SH-SY5Y (cell line): ENCODE measurements at regions not wholly inside any gene's neighbourhood (a gene's known extent, or its start where the extent isn't known, plus 50 kb on each side); places are given as distances from the start of the nearest gene placed in this dataset.

ENCODE experiments used
- GATA2 ChIP-seq: IDR thresholded peaks from 2 replicates; pipeline ENCODE4 v1.6.1; 2011; ENCODE audit warnings: mild to moderate bottlenecking, low read depth, low read length
- GATA3 ChIP-seq: IDR thresholded peaks from 2 replicates; pipeline ENCODE4 v1.6.1; 2011; ENCODE audit warnings: low read depth, mild to moderate bottlenecking, low read length, moderate library complexity

DNA sequence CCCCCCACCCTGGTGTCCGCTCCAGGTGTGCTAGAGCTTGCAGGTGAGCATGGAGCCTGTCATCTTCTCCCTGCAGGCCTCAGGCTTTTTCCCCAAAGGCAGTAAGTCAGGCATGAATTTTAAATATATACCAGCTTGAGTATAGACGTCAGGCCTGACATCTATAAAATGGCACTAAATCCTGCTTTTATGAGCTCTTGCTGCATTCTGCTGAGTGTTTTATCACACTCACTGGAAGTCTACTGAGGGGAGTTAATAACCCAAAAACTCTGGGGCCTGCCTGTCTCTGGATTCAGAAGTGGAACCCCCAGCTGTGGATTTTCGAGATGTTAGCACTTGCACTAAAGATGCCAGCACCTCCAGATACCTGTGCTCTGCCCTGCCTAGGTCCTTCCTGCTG is 133.4 kb upstream of the TOP1 start:
- TF ChIP-seq GATA2: no peak
- no peak for TF ChIP-seq GATA3

DNA sequence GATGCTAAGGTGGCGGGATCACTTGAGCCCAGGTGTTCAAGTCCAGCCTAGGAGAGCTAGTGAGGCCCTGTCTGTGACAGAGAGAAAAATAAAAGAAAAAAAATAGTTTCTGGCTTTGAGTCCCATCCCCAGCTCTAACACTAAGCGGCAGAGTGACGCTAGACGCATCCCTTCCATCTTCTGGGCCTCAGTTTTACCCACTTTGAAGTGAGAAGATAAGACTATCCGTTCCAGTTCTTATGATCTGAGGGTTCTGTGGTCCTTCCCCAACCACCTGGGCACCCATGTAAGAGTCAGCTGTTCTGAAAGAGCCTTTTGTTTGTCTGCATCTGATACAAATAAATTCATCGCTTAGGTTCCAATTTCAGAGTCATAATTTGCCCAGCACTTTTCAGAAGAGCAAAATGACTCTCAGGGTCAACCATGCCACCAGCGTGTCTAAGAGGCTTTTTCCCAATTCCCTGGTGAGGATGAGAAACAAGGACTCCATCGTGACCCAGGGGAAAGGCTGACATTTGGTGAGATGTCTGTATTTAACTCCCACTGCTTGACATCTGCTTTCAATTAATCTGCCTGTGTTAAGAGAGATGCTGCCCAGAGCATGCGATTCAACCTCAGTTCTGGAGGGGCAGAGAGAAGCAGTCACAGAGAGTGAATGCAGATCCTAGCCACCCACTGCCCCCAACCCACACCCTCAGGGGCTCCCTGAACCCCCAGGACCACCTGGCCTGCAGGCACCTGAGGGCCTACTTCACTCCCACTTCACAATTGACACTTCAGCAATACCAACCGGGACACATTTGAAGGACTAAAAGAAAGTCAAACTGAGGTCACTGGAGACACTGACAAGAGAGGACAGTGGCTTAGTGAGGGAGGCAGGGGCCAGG is 131.6 kb upstream of the TOP1 start:
- TF ChIP-seq GATA3 (no peak), GATA2 (no peak)

DNA sequence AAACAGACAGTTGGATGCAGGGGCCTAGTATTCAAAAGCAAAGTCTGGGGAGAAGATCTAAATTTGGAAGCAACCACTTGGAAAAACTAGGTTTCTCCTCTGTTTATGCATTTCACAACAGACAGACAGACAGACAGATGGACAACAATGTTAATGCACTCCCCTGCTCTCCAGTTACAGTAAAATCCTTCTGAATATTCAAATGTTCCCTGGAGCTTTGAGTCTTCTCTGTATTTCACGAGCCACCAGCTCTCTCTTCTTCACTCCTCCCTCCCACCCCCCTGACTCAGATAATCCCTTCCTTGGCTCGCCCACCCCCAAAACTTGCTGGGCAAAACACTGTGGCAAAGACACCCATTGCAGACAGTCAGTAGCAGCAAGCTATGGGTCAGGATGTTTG is 129.3 kb upstream of the TOP1 start:
- no peak for TF ChIP-seq GATA3
- TF ChIP-seq GATA2: no peak

DNA sequence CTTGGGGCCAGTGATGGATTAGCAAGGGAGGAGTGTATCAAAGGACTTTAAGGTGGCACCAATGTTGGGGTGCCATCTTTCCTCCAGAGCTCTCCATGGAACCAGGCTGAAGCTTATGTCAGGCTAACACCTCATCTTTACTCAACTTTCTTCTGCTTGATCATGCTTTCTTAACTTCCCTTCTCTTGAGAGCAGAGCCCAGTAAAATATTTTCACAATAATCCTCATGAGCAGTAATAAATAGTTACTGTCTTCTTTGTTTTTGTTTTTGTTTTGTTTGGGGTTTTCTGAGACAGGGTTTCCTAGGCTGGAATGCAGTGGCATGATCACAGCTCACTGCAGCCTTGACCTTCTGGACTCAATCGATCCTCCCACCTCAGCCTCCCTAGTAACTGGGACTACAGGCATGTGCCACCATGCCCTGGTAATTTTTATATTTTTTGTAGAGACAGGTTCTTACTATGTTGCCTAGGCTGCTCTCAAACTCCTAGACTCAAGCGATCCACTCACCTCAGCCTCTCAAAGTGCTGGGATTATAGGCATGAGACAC is 127.9 kb upstream of the TOP1 start:
- TF ChIP-seq GATA3: no peak
- TF ChIP-seq GATA2: no peak

DNA sequence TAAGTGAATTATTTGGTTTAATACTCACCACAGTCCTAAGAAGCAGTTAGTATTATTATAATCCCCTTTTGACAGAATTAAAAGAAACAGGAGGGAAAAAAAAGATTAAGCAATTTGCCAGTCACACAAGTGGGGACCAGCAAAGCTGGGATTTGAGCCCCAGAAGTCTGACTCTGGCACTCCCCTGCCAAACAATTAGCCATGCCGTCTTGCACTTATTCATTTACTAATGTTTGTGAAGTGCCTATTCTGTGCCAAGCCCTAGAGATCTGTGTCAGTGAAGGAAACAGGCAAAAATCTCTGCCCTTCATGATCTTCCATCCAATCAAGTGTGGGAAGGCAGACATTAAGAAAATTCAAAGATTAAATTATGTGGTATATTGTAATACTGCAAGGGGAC is 126.0 kb upstream of the TOP1 start:
- TF ChIP-seq GATA2: no peak
- TF ChIP-seq GATA3: no peak

DNA sequence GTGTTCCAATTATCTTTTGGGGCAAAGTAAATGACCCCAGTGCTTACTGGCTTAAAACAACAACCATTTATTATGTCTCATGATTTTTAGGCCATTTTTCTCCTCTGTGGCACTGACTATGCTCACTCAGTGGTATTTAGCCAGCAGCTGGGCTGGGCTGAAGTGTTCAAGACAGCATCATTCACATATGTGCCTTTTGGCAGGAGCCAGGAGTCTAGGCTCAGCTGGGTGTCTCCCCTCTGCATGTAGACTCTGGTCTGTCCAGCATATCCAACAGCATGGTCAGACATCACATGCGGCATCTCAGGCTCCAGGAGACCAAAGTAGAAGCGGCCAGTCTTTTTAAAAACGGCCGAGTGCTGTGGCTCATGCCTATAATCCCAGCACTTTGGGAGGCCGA is 120.3 kb upstream of the TOP1 start:
- TF ChIP-seq GATA2 (no peak), GATA3 (no peak)

DNA sequence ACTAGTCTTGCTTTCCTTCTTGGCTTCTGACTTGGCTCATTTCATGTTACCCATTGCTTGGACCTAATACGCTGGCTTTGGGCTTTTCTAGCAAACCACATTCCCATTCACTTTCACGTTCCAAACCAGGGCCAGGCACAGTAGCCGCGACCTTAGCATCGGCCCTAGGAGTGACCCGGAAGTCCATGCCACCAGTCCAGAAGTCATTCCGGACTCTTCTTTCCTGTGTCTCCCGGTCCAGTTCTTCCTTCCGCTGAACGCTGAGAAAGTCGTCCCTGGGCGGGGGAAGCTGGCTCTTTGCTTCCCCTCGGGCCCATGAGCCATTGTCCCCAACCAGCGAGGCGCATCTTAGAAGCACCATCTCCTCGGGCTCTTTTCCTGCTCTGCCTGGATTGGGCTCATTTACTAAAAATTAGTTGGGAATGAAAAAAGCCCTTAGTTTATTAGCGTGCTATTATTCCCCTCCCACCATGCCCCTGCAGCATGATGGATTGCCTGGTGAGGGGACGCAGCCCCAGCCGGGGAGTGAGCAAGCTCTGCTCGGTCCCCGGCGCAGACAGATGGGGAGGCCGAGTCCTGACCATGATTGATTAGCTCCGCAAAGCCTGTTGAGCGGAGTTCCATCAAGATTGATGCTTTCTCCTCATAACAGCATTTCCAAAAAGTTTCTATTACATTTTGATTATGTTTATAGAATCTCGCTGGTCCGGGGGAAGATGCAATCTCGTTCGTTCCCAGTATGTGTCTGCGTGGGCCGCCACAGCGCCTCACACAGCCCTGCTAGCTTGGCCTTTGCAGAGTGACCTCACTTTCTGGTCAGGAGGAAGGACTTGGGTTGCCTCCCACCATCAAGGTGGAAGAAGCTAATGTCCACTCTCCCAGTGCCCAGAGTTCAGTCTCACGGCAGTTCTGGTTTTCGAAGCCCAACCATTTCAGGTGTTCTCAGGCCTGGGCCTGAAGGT is 115.1 kb upstream of the TOP1 start:
- no peak for TF ChIP-seq GATA2

DNA sequence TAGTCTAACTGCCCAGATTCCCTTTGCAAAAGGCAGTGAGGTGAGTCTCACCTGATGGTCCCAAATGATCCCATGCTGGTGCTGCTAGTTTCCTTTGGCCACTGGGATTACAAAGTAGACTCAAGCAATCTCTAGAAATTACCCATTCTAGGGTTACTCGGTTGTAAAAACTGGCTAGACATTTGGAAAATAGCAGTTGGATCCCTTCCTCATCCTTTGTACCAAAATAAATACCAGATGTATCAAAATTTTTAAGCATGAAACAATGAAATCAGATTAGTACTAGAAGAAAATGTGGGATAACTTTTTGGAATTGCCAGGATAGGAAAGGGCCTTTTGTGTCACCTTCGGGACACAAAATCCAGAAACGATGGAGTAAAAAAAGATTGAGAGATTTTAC is 112.9 kb upstream of the TOP1 start:
- no peak for TF ChIP-seq GATA2
- TF ChIP-seq GATA3: no peak

DNA sequence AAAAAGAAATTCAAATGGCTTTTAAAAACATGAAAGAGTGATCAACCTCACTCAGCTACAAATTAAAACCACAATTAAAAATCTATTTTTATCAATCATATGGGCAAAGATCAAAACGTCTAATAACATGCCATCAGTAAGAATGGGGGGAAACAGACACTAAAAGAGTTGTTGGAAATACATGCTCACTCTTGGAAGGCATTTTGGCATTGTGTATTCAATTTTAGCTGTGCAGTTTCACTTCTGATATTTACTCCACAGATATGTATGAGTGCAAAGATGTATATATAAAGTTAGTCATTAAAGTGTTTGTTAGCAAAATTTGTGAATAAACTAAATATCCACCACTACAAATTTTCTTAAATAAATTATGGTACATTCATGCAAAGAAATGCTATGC is 112.3 kb upstream of the TOP1 start:
- TF ChIP-seq GATA2: no peak
- TF ChIP-seq GATA3: no peak

DNA sequence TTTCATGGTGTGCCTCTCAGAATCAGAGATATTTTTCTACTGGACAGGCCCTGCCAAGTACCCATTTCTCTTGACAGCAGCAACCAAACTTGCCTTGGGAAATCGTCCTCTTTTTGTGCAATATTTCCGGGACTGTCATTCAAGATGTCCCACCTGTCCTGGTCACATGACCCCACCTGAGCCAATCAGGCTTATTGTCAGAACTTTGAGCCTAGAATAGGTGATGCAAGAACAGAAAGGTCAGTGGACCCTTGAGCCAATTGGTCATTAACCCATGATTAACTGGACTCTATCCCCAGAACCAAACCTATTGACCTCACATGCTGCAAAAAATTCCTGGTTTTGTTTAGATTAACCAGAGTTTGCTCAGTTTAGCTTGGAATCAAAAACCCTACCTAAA is 108.3 kb upstream of the TOP1 start:
- TF ChIP-seq GATA3 (no peak), GATA2 (no peak)

DNA sequence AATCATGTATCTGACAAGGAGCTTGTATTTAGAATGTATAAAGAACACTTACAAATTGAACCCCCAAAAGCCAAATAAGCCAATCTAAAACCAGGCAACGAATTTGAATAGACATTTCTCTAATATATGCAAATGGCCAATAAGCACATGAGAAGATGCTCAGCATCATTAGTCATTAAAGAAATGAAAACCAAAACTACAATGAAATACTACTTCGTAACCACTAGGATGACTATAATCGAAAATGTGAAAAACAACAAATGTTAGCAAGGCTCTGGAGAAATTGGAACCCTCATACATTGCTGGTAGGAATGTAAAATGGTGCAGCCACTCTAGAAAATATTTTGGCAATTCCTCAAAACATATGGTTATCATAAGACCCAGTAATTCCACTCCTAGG is 105.8 kb upstream of the TOP1 start:
- TF ChIP-seq GATA3 (no peak), GATA2 (no peak)

DNA sequence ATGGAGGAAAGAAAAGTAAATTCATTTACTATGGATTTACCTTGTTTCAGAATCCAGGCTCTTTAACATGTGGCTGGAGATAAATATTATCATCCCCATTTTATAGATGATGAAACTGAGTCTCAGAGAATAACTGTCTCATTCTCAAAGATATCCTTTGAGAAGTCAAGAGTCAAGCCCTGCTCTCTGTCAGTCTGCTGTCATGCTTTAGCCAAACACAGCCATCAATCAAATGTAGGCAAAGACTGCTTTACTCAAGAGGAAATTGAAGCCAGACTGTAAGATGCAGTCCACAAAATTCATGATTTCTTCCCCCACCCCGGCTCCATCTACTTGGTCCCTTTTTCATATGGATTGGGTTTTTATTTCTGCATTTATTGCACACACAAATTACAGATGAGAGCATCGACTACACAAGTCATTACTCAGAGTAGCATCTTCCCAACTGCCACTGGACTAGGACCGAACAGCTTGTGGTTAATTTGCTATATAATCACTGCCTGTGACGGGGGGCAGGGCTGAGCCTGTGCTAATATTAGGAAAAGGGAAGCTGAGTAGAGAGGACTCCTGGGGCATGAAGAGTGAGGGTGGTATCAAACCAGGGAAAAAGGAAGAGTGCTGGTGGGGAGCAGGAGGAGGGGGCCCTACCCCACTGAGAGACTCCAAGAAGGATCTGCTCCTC is 102.7 kb upstream of the TOP1 start:
- no peak for TF ChIP-seq GATA3
- TF ChIP-seq GATA2: no peak

DNA sequence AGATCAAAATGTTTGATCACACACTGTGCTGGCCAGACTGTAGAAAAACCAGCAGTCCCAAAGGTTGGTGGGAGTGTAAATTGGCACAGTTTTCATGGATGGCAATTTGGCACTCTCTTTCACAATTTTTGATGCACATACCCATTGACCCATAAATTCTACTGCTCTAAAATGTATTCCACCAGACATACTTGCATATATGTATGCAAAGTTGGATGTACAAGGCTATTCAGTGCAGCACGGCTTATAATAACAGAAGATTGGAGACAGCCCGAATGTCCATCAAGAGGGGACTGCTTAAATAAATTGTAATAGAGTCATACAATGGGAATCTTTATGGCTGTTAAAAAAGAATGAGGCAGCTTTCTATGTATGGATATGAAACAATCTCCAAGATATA is 101.7 kb upstream of the TOP1 start:
- TF ChIP-seq GATA3 (no peak), GATA2 (no peak)

DNA sequence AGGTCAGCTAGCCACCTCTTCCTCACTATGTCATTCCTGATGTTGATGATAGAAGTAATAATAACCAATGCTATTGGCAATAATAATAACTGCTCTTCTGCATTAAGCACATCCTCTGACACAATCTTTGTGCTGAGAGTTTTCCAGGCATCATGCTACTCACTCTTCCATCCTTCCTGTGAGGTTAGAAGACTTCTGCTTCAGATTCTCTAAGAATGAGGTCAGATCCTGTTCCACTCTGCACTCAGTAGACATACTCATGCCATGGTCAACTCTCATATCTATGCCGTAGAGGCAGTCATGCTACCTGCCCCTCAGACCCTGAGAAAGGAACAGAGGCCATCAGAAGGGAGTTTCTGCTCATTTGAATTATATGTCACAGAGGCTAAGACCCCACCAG is 98.1 kb upstream of the TOP1 start:
- TF ChIP-seq GATA3: no peak
- TF ChIP-seq GATA2: no peak
